ENCODE measurements at regions not wholly inside any gene's neighbourhood (a gene's known extent, or its start where the extent isn't known, plus 50 kb on each side); places are given as distances from the start of the nearest gene placed in this dataset.

GRCh38 chr16:85176541-85177447 is 64.5 kb upstream of the CIBAR2 start:
- no peak for TF ChIP-seq ZNF609 (CRISPR knock-in tag; IDR thresholded peaks at IDR 0.05; ENCODE audit: borderline replicate concordance)
- no peak for TF ChIP-seq HMG20B (CRISPR knock-in tag; conservative IDR thresholded peaks at IDR 0.05)
- TF ChIP-seq ZHX1 (CRISPR knock-in tag; IDR thresholded peaks at IDR 0.05; ENCODE audit: low read depth) = no peak
- no peak for TF ChIP-seq MAZ (IDR thresholded peaks at IDR 0.05; ENCODE audit: borderline replicate concordance, low read depth, low read length)
- TF ChIP-seq MAZ (CRISPR knock-in tag; IDR thresholded peaks at IDR 0.05; ENCODE audit: low read depth) = no peak
